Skin epidermis (tissue), 12 donors: ENCODE measurements at regions not wholly inside any gene's neighbourhood (a gene's known extent, or its start where the extent isn't known, plus 50 kb on each side); places are given as distances from the start of the nearest gene placed in this dataset.

Source experiments
- H3K27ac ChIP-seq, 21 experiments: fragments of 200-600 bp; sonication (generic) in 11 of 21; one replicate each; pipeline ENCODE4 v1.5.0; 2020; ENCODE audit warnings: mild to moderate bottlenecking in 3 of 21, inconsistent platforms in 2 of 21, moderate library complexity in 2 of 21
- H3K4me3 ChIP-seq, 7 experiments: fragments of 200-600 bp; sonication (generic) in 2 of 7; one replicate each; pipeline ENCODE4 v1.5.0; 2020; ENCODE audit warnings: inconsistent platforms in 2 of 7, mild to moderate bottlenecking in 2 of 7, moderate library complexity in 1 of 7

DNA sequence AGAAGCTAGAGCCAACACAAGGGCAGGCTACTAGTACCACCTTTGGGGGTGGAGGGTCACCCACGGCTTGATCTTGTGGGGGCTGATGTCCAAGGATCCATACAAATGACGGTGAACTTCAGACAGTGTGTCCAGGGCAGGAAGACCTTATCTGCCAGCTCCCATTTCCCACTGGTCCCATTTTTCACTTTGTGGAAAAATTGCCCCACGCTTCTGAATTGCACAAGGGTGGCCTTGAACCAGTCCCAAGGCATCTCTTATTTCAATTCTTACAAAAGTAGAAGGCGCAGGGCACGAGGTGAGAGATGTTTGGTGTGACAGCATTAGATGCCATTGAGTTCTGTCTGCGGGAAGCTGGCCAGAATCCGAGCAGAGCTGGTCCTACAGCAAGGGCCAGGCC is 252.7 kb upstream of the CELF2 start:
- Histone ChIP-seq H3K27ac (no peak overlapping the region), H3K4me3 (no peak overlapping the region)

DNA sequence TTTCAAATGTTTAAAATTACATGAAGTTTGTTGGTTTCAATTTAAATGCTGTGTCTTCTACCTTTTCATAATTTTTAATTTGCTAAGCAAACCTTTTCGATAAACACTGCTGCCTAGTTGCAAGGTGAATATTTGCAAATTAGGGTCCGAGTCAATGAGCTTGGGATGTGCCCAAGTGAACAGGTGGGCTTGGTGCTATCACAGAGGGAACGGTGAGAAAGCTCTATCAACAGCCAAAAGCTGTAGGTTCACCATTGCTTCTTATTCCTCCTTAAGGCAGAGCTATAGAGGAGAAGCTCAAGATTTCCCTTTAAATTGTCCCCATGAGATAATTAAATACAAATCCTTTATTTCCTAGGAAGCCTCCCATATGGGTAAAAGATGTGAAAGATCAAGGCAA is 245.3 kb upstream of the CELF2 start:
- Histone ChIP-seq H3K4me3 (no peak overlapping the region), H3K27ac (no peak overlapping the region)

DNA sequence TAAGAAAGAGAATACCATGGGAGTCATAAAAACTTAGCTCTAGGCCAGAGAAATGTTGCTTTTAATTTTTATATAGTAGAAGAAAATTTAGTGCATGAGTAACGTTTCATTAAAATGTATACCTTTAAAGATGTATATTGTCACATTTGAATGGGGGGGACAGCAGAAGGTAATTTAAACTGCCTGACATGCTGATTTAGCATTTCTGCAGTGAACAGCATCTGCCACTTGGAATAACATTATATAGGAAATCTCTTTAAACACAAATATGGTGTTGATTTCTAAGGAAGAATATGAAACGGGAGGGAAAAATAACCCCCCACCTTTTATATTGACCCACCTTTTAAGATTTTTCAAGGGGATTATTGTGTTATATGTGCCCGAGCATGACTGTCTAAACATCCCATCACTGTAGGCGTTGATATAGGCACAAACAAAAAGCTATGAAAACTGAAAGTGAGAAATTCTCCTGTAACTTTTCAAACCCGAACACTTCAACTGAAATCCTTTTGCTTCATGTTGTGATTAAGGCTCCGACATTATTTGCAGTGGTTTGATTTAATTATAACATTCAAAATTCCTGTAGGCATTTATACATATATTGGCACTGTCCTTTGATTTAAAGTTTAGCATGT is 244.7 kb upstream of the CELF2 start:
- no peak overlapping the region for H3K27ac ChIP-seq
- H3K4me3 ChIP-seq = no peak overlapping the region

DNA sequence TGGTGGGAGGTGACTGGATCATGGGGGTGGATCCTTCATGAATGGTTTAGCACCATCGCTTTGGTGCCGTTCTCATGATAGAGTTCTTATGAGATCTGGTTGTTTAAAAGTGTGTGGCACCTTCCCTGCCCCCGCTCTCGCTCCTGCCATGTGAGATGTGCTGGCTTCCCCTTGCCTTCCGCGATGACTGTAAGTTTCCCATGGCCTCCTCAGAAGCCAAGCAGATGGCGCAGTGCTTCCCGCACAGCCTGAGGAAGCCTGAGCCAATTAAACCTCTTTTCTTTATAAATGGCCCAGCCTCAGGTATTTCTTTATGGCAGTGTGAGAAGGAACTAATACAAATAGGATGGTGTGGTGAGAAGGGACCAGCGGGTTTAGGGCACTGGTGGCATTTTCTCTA is 243.3 kb upstream of the CELF2 start:
- no peak overlapping the region for H3K4me3 ChIP-seq
- H3K27ac ChIP-seq = no peak overlapping the region

DNA sequence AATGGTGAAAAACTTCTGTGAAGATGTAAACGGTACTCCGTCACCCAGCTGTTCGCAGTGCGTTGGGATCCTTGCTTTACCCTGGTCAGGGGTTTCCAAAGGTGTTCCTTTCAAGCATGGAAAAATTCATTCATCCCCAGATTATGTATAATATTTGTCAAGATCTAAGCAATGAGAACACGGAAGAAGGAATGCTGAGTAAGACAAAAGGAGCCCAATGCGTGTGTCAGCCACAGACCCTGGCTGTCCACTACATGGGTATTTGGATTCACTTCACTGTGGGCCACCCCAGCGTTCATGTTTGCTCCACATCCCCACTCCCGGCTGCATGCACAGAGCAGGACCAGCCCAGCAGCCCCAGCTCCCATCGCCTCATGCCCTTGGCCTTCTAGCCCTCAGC is 241.3 kb upstream of the CELF2 start:
- no peak overlapping the region for H3K27ac ChIP-seq
- H3K4me3 ChIP-seq = no peak overlapping the region

DNA sequence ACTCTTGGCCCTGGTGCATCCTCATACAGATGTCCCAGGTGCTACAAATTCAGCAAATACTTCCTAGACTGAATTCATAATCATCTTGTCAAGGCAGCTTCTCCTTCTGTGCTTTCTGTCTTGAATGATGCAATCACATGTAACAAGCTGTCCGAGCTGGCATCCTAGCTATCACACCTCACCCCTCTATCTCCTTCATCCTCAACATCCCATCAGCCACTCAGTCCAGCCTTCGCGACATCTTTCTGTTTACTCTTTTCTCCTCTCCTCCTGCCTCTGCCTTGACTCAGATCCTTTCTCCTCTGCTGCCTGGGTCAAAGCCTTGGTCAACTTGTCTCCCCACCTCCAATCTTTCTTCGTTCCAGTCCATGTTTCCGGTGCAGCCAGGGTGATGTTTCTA is 240.4 kb upstream of the CELF2 start:
- H3K27ac ChIP-seq = no peak overlapping the region
- no peak overlapping the region for H3K4me3 ChIP-seq

DNA sequence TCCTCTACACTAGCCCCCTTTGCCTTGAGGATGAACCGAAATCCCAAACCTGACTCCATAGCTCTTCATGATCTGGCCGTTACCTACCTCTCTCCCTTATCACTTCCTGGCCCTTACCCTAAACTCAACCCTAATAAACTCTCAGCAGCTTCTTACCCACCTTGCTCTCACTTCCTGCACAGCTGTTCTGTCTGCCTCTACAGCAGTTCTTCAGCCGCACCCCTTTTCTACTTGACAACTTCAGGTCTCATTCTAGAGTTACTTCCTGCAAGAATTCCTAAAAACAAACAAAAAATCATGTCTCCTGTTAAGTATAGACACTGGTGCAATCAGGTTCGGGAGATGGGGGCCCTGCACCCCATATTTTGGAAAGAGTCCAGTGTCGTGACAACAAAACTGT is 239.9 kb upstream of the CELF2 start:
- H3K4me3 ChIP-seq = no peak overlapping the region

DNA sequence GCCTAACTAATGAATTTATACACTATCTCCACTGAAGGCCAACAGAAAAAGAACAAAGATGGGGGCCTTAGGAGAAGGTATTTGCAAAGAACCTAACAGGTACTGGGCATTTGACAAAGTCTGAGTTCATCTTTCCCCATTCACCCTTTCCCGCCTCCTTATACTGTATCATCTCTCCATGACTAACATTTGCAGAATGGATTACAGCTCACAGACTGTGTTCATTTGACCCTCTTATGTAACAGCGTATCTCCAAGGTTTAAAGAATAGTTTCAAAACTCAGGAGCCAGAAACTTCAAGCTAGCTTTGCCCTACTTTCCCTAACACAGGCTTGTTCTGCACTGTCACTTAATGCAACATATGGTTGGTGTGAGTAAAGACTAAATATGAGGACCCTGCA is 238.7 kb upstream of the CELF2 start:
- Histone ChIP-seq H3K4me3 (no peak overlapping the region), H3K27ac (no peak overlapping the region)

More for the DNA sequence above, 239.9 kb upstream of the CELF2 start:
- H3K27ac ChIP-seq = no peak overlapping the region

DNA sequence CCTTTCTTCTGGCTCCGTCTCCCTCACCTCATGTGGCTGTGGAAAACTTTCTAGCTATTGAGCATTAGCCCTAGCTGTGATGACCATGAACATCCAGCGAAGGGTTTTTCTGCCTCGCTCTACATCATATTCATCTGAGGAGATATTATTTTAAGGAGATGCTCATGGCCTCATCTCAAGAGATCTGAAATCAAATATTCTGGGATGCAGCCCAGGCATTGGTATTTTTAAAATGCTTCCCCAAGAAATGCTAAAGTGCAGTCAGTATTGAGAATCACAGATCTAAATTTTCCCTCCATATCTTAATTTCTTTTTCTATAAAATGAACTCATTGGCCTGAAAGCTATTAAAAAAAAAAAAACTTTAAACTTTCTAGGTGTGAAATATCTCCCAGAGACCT is 238.2 kb upstream of the CELF2 start:
- Histone ChIP-seq H3K27ac (no peak overlapping the region), H3K4me3 (no peak overlapping the region)

DNA sequence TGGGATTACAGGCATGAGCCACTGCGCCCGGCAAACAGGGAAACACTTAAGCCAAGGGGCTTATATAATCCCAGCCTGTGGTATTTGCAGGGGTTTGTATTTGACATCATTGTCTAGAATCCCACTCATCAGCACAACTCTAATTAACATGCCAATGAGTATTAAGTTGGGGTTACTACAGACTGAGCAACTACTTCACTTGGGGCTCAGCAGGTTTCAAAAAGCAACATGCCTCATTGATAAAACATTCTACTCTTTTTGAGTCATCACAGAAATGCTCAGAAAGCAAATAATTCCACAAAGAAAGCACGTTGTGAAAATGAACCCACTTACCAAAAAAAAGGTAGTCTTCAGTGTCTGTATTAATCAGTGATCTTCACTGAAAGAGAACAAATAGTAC is 236.9 kb upstream of the CELF2 start:
- H3K4me3 ChIP-seq = no peak overlapping the region
- H3K27ac ChIP-seq = no peak overlapping the region

DNA sequence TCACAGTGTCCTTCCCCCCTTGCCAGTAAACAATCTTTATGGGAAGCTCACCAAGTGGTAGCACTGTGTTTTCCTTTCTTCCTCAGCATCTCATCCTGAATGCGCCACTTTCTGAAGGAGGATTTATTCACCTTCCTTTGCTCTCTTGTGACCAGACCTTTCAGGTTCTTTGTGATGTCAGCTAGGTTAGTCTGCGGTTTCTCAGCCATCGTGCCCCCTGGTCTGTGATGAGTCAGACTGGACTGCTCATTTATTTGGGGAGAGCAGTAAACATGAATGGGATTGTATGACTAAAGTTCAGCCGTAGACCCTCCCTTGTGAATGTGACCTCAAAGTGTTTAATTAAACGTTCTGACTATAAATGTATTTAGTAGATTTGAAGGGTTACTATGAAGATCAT is 235.1 kb upstream of the CELF2 start:
- no peak overlapping the region for H3K4me3 ChIP-seq
- no peak overlapping the region for H3K27ac ChIP-seq

DNA sequence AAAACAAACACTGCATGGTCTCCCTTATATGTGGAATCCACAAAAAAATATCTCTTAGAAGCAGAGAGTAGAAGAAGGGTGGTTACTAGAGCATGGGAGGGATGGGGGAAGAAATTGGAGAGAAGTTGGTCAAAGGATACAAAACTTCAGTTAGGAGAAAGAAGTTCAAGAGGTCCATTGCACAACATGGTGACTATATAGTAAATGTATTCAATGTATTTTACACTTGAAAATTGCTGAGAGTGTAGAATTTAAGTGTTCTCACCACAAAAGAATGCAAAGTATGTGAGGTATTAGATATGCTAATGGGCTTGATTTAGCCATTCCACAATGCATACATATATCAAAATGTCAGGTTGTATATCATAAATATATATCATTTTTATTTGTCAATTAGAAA is 232.0 kb upstream of the CELF2 start:
- Histone ChIP-seq H3K4me3 (no peak overlapping the region), H3K27ac (no peak overlapping the region)

DNA sequence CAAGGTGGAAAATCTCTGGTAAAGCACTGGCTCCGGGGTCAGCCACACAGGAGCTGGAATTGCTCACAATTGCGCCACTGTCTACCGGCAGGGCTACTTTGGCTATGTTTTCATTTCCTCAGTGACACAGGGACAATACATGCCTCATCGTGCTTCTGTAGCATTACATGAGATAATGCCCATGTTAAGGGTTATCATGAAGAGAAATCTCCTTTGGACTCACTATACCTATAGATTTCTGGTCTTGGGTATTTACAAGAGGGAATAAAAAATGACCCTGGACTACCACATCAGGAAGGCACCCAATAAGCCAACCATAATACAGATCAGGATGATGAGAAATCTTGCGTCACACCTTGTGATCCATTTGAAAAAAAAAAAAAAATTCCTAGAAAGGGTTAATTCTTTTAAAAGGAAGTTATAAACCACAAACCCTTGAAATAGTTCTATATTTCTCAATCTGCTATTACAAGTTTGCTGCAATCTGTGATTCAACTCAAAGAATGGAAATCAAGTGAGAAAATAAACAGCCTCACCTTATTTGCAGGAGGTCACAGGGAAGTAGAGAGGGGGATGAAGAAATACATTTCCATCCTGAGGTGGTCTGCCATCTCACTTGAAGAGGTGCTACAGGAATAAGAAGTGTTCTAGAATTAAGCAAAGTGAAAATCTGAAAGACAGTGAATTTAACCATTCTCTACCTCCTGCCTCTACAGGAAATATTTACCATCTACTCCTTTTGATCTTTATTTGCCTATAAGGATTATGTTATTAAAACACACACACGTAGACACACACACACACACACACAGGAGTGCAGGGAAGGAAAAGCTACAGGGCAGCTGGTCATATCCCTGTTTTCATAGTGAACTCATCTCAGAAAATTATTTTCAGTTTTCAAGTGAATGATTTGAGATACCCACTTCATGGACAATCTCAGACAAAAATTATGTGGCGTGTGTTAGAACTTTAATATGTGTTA is 231.3 kb upstream of the CELF2 start:
- no peak overlapping the region for H3K27ac ChIP-seq
- H3K4me3 ChIP-seq = no peak overlapping the region

DNA sequence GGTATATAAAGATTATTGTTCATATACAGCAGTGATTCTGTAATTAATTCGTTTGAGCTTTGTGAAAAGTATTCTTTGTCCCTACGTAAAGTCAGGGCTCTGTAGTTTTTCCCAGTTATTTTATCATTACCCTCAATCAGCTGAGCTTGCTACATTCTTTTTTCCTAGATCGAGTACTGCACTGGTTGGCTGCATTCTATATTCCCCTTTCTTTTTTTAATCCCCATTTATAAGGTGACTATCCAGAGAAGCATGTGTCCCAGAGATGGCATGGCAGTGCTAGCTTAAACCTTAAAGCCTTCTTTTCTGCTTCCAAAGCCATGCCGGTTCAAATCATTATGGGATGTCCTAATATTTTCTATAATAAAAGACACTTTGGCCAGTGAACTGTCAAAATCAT is 230.1 kb upstream of the CELF2 start:
- Histone ChIP-seq H3K27ac (no peak overlapping the region), H3K4me3 (no peak overlapping the region)

DNA sequence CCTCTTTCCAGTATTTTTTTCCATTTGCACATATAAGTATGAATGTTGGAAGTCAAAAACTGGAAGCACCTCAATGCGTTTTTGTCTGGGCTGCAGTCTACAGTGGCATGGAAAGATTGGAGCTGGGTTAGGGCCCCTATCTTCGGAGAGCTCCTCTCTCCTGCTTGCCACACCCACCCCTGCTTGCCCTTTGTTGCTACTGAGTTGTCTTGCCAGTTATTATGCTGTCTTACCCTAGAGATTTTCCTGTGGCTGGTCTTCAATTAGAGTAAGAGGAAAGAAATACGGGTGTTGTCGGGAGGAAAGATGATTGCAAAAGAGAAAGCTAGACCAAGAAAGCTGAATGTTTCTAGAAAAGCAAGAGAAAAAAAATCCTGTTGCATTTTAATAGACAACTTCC is 228.9 kb upstream of the CELF2 start:
- Histone ChIP-seq H3K4me3 (no peak overlapping the region), H3K27ac (peak overlapping the region in 1 of 21 experiments; percentile 7)

DNA sequence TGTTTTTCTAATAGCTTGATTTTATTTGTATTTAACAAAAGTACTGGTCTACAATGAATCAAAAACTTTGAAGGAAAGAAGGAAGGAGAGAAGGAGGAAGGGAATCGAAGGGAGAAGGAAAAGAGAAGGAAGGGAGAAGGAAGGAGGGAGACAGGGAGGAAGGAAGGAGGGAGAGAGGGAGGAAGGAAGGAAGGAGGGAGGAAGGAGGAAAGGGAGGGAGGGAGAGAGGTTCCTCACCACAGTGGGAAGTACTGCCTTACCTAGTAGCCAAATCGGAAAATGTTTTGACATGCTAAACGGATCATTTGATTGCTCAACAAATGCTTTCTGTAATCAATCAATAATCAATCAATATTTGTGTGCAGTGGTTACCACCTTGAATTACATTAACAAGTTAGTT is 225.8 kb upstream of the CELF2 start:
- H3K27ac ChIP-seq = no peak overlapping the region
- H3K4me3 ChIP-seq = no peak overlapping the region

DNA sequence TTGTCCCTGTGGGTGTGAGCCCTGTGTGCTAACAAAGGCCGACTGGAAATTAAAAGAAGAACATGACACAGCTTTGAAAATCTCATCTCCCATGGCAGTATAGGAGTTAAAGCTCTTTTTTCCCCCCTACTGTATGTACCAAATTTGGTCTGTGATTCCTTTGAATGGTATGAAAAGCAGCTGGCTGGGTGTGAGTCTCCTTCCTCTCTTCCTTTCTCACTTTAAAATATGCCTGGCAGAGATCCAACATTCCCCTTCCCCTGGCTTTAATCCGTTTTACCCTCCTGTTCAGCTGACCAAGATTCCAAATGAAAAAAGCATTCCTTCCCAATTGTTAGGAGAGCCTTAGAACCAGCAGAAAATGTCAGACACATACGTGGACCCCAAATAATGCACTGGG is 225.0 kb upstream of the CELF2 start:
- H3K27ac ChIP-seq = peak overlapping the region in 1 of 21 experiments; percentile 21
- no peak overlapping the region for H3K4me3 ChIP-seq

DNA sequence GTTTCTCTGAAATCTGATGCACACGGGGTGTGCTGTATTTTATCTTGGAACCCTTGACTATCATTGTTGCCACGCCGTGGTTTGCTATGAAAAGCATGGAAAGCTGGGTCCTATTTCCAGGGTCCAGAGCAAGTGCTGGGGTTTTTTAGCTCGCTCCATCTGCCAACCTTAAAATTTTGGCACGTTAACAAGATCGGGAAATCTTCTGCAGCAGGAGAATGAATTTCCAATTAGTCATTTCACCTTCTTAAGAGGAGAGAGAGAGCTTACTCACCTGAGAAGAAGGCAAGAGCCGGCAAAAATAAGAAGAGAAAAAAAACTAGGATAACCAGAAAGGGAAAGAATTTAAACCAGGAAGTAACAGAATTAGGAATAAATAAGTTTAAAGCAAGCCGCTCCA is 223.6 kb upstream of the CELF2 start:
- no peak overlapping the region for H3K27ac ChIP-seq
- H3K4me3 ChIP-seq = no peak overlapping the region

DNA sequence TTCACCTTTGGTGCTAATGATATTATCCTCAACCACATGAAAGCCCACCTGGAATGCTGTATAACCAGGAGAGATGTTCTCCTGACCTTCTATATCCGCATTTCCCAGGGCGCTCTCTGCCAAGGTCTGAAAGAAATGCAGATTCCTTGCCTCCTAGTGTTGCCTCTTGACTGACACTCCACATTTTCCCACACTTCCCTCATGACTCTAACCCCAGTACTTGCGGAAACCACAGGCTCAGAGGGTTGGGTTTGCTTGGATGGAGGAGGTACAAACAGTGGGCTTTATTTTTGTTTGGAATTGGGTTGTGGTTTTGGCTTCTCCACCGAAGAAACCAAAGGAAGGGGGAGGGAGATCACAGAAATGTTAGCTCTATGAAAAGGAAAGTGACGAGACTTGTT is 222.9 kb upstream of the CELF2 start:
- no peak overlapping the region for H3K27ac ChIP-seq
- no peak overlapping the region for H3K4me3 ChIP-seq

DNA sequence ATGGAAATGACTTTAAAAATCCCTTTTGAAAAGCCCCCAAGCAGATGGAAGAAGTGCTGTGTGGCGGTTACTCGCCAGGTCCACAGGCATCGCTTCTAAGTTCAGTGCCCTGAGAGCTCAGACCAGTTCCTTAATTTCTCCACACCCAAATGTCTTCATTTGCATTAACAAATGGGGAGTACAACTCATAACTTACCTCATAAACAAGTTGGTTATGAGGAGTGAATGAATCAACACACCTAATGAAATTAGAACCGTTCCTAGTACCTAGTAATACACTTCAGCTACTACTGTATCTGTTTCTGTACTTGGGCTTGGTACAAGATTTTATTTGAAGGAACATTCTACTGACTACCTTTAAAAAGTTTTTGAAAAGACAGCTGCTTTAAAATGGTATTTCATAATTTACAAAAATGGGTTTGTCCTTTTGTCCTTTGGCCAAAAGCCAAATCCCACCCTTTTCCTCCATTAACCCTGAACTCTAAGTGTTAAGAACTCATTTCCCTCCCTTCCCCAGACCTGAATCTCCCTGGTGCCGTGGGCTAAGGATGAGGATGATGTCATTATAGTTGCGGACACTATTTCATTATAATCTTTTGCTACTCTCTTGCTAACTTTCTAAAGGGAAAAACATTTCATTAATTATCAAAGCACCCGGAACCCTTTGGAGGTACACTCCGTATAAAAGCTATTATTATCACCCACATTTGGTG is 221.5 kb upstream of the CELF2 start:
- peak overlapping the region in 10 of 21 experiments; percentile 6 to 86 (median 64) for H3K27ac ChIP-seq
- H3K4me3 ChIP-seq = no peak overlapping the region
